ENCODE measurements at regions not wholly inside any gene's neighbourhood (a gene's known extent, or its start where the extent isn't known, plus 50 kb on each side); places are given as distances from the start of the nearest gene placed in this dataset.
A peak's percentile ranks its signal among the peaks of the same experiment; 100 is the strongest.
"Not testable (repeated sequence)": the region's sequence is repeated elsewhere in the genome, so short reads cannot be mapped to it uniquely, and the experiment has no call there.

- DNase-seq (ENCODE audit: low spot score), result no peak
These were observed 262.9 kb downstream of the ZIC1 start for GRCh38 chr3:147672035-147672434.

- DNase-seq (ENCODE audit: low spot score), result no peak
These were observed 263.3 kb downstream of the ZIC1 start for GRCh38 chr3:147672436-147672835.

- no peak for DNase-seq (ENCODE audit: low spot score)
These were observed 266.6 kb downstream of the ZIC1 start for GRCh38 chr3:147675761-147676160.

DNA sequence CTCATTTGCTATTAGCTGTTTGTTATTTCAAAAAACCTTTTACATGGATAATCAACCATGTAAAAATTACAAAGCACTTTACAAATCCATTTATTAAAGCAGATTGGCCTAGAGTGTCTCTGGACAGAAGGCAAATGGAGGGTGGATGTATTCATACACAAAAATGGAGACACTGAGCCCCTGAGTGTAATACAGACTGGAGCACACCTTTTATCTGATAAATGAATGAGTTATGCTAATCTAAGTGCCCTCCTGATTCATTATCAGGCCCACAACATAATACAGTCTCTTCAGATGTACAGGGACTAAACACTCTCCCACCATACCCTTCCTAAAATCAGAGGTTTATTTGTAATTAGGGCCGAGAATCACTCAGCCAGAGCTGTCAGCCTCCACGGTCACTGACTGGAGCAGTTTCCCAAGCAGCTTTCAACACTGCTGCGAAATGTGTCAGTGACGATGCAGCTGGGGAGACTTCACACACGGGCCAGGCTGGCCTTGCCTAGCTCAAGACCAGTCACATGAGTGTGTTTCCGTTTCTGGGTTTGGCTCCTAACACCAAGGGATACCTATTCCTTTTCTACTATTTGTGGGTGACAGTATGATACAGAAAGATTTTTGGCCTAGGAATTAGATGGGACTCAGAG, 271.8 kb downstream of the ZIC1 start:
- DNase-seq (ENCODE audit: low spot score), result no peak

DNA sequence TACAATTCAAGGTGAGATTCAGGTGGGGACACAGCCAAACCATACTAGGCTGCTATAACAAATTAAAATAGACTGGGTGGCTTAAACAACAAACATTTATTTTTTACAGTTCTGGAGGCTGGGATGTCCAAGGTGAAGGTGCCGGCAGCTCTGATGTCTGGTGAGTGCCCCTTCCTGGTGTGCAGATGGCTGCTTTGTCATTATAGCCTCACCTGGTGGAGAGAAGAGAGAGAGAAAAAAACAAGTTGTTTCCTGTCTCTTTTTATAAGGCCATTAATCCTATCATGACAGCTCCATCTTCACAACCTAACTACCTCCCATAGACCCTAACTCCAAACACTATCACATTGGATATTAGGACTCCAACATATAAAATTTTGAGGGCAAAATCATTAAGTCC, 279.7 kb downstream of the ZIC1 start:
- DNase-seq (ENCODE audit: low spot score), result no peak

GRCh38 chr3:147699175-147699838, 290.1 kb downstream of the ZIC1 start:
- peak; percentile 19 for DNase-seq (ENCODE audit: low spot score)

DNA sequence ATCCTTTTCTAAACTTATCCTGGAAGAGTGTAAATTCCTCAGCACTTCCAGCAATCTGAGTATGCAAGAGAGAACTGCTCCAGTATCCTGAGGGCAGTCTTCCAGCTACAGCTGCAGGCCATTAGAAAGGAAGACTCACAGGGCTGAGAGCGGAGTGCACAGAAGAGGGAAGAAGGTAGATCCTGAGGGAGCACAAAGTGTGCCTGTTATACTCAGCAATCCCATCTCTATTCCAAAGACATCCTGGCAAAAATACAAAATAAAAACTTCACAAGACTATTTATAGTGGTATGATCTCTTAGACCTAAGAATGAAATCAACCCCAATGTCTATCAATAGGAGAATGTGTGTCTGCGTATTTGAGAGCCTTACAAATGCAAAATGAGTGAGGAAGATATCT, 292.0 kb downstream of the ZIC1 start:
- DNase-seq (ENCODE audit: low spot score), result no peak

DNA sequence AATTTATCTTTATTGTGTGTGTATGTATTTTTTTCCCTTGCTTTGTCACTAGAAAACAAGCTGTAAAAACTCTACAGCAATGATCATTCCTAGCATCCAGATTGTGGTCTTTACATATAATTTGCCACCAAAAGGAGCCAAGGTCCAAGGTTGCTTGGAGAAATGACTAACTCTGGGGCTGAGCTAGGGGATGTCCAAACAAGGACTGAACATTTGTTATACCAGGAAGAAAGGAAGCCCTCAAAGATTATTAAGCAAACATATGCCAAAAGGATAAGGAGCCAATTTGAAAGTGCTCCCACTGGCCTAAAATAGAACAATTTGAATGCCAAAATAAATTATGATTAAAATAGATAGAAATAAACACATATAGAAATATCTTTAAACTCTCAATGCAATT, 293.3 kb downstream of the ZIC1 start:
- no peak for DNase-seq (ENCODE audit: low spot score)

DNA sequence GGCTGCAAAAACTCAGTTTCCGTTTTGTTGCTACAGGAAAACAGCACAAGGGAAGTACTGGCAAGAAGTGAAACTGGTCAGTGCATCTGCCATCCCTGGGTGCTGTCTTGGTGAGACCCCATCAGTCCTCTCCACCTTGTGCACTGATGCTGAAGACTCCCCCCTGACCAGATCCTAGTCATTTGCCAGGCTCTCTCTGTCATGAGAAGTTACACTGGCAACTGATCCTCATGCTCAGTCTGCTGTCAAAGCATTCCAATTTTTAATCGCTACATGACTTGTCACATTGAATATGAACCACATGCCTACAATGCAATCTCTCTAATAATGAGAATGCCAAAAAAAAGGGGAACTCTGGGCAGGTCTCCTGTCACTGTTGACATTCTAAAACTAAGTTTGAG, 296.5 kb downstream of the ZIC1 start:
- DNase-seq (ENCODE audit: low spot score), result no peak

GRCh38 chr3:147710753-147711152, 301.6 kb downstream of the ZIC1 start:
- not testable (repeated sequence) for DNase-seq (ENCODE audit: low spot score)

DNA sequence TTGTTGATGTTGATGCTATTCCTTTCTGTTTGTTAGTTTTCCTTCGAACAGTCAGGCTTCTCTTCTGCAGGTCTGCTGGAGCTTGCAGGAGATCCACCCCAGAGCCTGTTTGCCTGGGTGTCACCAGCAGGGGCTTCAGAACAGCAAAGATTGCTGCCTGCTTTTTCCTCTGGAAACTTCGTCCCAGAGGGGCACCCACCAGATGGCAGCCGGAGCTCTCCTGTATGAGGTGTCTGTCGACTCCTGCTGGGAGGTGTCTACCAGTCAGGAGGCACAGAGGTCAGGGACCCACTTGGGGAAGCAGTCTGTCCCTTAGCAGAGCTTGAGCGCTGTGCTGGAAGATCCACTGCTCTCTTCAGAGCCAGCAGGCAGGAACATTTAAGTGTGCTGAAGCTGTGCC, 303.2 kb downstream of the ZIC1 start:
- DNase-seq (ENCODE audit: low spot score), result no peak

GRCh38 chr3:147712758-147713157, 303.6 kb downstream of the ZIC1 start:
- not testable (repeated sequence) for DNase-seq (ENCODE audit: low spot score)

DNA sequence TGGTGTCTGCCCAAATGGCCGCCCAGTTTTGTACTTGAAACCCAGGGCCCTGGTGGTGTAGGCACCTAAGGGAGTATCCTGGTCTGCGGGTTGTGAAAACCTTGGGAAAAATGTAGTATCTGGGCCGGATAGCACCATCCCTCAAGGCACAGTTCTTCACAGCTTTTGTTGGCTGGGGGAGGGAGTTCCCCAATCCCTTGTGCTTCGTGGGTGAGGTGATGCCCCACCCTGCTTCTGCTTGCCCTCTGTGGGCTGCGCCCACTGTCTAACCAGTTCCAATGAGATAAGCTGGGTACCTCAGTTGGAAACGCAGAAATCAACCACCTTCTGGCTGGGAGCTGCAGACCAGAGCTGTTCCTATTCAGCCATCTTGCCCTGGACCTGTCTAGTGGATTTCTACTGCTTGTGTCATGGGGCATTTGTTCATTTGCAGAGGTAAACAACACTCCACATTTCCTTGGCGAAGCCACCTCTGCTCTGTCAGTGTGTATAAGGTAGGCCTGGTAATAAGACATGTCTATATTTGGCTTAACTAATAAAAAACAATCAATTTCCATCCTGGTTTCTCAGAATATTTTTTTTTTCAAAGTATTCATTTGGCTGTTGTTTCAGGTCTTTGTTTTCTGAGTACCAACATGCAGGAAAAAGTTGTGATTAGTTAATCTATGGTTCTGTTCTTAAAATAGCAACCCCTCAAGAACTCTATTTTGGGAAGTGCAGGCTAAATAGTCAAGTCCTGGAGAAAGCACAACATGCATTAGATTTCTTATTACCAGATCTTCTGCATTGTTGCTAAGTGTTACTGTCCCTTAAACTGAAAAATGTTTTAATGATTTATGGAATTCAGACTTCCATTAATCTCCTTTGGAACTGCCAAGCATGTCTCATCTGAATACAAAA, 304.3 kb downstream of the ZIC1 start:
- no peak for DNase-seq (ENCODE audit: low spot score)

DNA sequence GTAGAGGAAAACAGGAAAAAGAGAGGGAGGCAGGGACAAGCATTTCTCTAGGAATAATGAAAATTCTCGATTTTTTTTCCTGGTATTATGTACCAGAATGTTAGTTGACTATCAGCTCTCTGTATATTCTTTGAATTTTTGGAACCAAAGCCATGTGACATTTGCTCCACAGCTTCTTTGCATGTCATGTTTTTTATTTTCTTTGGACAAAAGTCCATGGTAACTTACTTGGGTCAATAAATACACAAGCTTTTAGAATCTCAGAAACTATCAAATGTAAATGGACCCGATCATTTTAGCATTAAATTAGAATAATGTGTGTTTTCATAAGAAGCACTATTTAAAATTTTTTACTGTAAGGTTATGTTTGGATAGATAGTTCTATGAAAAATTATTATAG, 320.5 kb downstream of the ZIC1 start:
- no peak for DNase-seq (ENCODE audit: low spot score)

DNA sequence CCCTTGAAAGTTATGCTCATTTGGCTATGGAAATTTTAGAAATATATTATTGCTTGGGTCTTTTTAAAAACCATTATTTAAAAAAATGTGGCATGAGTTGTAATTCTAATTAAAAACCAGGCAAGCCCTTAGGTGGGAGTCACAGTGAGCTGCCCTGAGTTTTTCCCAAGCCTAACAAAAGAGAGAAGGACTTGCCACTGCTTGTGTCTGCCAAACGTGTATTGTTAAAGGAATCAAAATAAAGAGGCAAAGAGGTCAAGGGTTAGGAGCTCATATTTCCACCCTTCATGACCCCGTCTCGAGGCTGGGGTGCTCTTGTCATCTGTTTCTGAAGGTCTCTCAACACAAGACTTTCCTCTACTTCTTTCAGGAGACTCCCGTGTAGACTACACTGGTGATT, 321.1 kb downstream of the ZIC1 start:
- no peak for DNase-seq (ENCODE audit: low spot score)

DNA sequence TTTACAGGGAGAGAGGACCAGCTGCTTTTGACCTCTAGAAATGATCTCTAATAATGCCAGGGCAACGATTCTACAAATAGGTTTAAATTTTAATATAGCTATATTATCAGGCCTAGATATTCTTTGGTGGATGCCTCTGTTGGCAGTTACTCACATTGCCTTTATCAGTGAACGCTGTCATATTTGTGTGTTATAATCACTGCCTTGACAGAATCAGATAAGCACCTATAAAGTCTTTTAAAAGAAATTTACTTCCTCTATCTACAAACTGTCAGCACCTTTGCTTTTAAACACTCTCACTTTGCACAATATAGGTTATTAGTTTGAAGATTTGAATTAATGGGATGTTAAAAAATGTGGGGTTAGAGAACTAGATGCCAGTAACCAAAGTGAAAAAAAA, 324.1 kb downstream of the ZIC1 start:
- DNase-seq (ENCODE audit: low spot score), result no peak

GRCh38 chr3:147735616-147736015, 326.5 kb downstream of the ZIC1 start:
- DNase-seq (ENCODE audit: low spot score), result no peak

DNA sequence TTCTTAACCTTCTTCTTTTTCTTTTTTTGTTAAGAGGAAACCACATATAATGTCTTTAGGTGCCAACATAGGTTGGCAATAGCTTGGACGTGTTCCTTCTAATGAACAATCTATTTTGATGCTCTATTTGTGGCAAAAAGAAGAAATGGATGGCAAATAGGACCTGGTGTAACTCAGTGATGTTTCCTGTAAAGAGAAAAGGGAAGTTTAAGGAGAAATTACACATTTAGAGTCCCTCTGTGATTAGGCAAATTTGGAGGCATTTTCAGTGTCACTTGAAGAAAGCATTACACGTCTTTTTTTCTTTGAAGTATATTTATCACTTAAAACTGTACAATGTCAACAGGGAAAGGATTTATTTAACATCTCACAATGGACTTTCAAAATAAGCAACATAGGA, 327.1 kb downstream of the ZIC1 start:
- DNase-seq (ENCODE audit: low spot score), result no peak

DNA sequence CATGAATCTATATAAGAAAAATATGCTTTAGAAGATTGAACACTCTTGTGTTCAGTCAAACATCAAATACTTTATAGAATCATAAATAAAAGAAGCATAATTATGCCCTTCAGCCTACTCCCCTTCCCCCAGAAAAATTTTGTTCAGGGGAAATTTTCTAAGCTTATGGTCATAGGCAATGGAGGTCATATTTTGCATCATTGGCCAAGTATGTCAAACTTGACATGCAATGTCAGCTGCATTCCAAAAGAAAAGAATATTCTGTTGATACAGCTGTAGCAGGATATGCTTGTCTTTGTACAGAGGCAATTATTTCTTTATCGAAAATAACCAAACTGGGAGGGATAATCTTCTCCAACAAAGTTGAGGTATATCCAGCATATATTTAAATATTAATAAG, 328.2 kb downstream of the ZIC1 start:
- DNase-seq (ENCODE audit: low spot score), result no peak

GRCh38 chr3:147740928-147741327, 331.8 kb downstream of the ZIC1 start:
- DNase-seq (ENCODE audit: low spot score), result no peak

- no peak for DNase-seq (ENCODE audit: low spot score)
These were observed 335.8 kb downstream of the ZIC1 start for GRCh38 chr3:147744967-147745366.

GRCh38 chr3:147755310-147755709, 346.1 kb downstream of the ZIC1 start:
- no peak for DNase-seq (ENCODE audit: low spot score)

DNA sequence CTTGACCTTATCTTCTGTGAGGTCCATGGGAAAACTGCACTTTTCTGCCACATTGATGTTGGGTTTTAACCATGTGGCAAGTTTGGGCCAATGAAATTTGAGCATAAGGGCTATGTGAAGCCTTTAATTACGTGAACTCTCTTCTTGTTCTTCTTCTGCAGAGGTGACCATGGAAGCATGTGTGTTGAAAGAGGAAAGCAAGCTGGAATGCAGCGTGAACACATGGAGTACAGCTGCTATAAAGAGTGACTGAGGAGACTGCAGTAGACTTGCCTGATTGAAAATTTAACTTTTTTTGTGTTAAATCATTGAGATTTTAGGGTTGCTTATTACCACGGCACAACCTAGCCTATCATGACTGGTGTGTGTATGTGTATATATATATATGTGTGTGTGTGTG, 347.3 kb downstream of the ZIC1 start:
- no peak for DNase-seq (ENCODE audit: low spot score)
